Activated T-helper 2 cell treated with anti-CD3 and anti-CD28 coated beads, Interferon-gamma antibody, Interleukin-2, Interleukin-4, amounts not matched to agents 10 μg/mL and 5 μg/mL and 100 μg/mL, durations not matched to agents 14 hours and 24 hours and 36 hours (primary cell): ENCODE measurements at regions not wholly inside any gene's neighbourhood (a gene's known extent, or its start where the extent isn't known, plus 50 kb on each side); places are given as distances from the start of the nearest gene placed in this dataset.
A peak's percentile ranks its signal among the peaks of the same experiment; 100 is the strongest.

Experiments used
- DNase-seq: peaks from one replicate; pipeline ENCODE4 v3.0.0; 2021; ENCODE audit warnings: low spot score
- H3K27ac Mint-ChIP-seq: one replicate; pipeline ENCODE4 v1.8.0; 2021; ENCODE audit warnings: mixed read lengths
- H3K27me3 Mint-ChIP-seq: one replicate; pipeline ENCODE4 v1.8.0; 2021; ENCODE audit warnings: low read depth, mixed read lengths
- H3K36me3 Mint-ChIP-seq: one replicate; pipeline ENCODE4 v1.8.0; 2021; ENCODE audit warnings: low read depth, mixed read lengths
- H3K4me1 Mint-ChIP-seq: one replicate; pipeline ENCODE4 v1.8.0; 2021; ENCODE audit warnings: low read depth, mixed read lengths
- H3K4me3 Mint-ChIP-seq: one replicate; pipeline ENCODE4 v1.8.0; 2021; ENCODE audit warnings: low read depth, mild to moderate bottlenecking, moderate library complexity, mixed read lengths
- H3K9me3 Mint-ChIP-seq: one replicate; pipeline ENCODE4 v1.8.0; 2021; ENCODE audit warnings: mixed read lengths
- intact Hi-C: fragments of 100-400 bp; cut with micrococcal nuclease; formaldehyde crosslinking; loops from one replicate; pipeline ENCODE4 v1.15.1; 2023

DNA sequence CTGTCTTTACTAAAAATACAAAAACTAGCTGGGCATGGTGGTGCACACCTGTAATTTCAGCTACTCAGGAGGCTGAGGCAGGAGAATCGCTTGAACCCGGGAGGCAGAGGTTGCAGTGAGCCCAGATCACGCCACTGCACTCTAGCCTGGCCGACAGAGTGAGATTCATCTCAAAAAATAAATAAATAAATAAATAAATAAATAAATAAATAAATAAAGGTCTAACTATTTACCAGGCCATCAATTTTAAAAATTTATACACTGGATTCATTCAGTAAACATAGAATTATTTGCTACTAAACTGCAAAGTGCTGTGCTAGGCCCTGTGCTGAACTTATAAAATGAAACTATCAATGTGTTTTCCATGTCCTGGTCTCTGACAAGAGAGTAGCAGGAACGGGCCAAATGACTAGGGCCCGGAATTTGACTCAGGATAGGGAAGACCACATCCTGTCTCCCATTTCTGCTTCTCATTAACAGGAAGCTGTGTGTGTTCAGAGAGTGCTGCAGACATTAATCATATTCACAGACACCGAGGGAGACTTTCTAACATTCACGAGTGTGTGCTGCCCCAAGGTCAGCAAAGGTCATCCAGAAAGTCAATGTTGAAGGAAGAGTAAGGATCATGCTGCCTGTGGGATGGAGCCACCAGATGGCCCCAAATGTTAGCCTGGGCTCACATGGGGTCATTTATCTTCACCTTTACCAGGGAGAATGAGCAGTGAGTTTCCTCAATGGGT, 95.8 kb downstream of the SPP2 start:
- no peaks in the 10 kb centered on the region for H3K27me3 Mint-ChIP-seq
- peak overlapping the region; percentile 66 for H3K27ac Mint-ChIP-seq
- H3K9me3 Mint-ChIP-seq: no peaks in the 10 kb centered on the region
- no peak for DNase-seq
- H3K4me1 Mint-ChIP-seq: peaks cover 34% of the 10 kb centered on the region
- H3K4me3 Mint-ChIP-seq: peak overlapping the region; percentile 54
- intact Hi-C loops: loop anchor here (5.0 kb wide), 1 partner anchor 131 kb away; no protein-coding TSS in a partner anchor
- H3K36me3 Mint-ChIP-seq: no peaks in the 10 kb centered on the region

- Mint-ChIP-seq H3K27me3 (no peaks in the 10 kb centered on the region), H3K4me1 (peaks cover 37% of the 10 kb centered on the region), H3K4me3 (no peak overlapping the region), H3K36me3 (no peaks in the 10 kb centered on the region), H3K9me3 (no peaks in the 10 kb centered on the region), H3K27ac (no peak overlapping the region)
- intact Hi-C loops: loop anchor here (5.0 kb wide), 1 partner anchor 132 kb away; no protein-coding TSS in a partner anchor
- DNase-seq: no peak
These were observed 95.0 kb downstream of the SPP2 start for GRCh38 chr2:234145511-234145910.

DNA sequence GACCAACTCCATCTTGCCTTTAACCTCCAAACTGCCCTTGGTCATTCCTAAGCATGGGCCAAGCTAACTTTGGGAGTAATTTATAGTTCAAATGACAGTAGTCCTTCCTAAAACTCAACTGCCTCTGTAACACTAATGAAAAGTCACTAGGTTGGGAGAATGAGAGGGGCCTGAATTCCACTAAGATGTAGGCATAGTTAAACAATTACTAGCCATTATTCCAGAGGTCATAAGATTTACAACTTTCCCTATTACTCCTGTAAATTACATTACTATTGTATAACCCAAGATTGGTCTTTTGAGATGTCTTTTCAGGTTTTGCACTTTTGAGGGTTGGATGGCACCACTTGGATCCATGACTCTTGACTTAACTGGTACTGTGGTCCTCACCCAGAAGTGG, 94.6 kb downstream of the SPP2 start:
- no peak overlapping the region for H3K4me3 Mint-ChIP-seq
- no peak for DNase-seq
- H3K36me3 Mint-ChIP-seq: no peaks in the 10 kb centered on the region
- intact Hi-C loops: loop anchor here (5.0 kb wide), 1 partner anchor 132 kb away; no protein-coding TSS in a partner anchor
- H3K4me1 Mint-ChIP-seq: peaks cover 37% of the 10 kb centered on the region
- H3K9me3 Mint-ChIP-seq: no peaks in the 10 kb centered on the region
- no peaks in the 10 kb centered on the region for H3K27me3 Mint-ChIP-seq
- no peak overlapping the region for H3K27ac Mint-ChIP-seq

DNA sequence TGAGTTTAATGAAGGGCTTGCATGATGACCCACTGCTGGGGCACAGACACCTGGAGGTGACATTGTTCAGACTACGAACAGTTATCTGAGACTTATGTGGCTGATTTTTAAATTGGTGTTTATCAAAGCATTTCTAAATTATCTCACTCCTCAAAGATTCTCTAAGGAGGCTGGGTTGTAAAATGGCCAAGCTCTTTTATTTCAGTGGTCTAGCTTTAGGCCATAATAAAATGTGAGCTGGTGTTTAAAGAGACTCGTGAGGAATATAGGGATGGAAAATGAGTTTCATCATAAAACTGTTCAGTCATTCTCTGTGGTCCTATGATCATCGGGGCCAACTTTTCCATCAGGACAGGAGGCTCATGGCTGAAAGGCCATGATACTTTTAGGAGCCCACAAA, 93.4 kb downstream of the SPP2 start:
- Mint-ChIP-seq H3K9me3 (no peaks in the 10 kb centered on the region), H3K27me3 (no peaks in the 10 kb centered on the region), H3K27ac (no peak overlapping the region), H3K4me1 (peaks cover 28% of the 10 kb centered on the region), H3K36me3 (no peaks in the 10 kb centered on the region), H3K4me3 (no peak overlapping the region)
- intact Hi-C loops: no loop called here
- DNase-seq: no peak

GRCh38 chr2:234142530-234142929, 92.0 kb downstream of the SPP2 start:
- Mint-ChIP-seq H3K36me3 (no peaks in the 10 kb centered on the region), H3K4me3 (no peak overlapping the region), H3K27me3 (no peaks in the 10 kb centered on the region), H3K4me1 (peaks cover 16% of the 10 kb centered on the region), H3K9me3 (no peaks in the 10 kb centered on the region), H3K27ac (no peak overlapping the region)
- DNase-seq: no peak
- intact Hi-C loops: no loop called here

GRCh38 chr2:234139755-234140154, 89.3 kb downstream of the SPP2 start:
- no peaks in the 10 kb centered on the region for H3K36me3 Mint-ChIP-seq
- intact Hi-C loops: loop anchor here (5.0 kb wide), 2 partner anchors 133 to 153 kb away; no protein-coding TSS in a partner anchor
- no peaks in the 10 kb centered on the region for H3K9me3 Mint-ChIP-seq
- H3K27ac Mint-ChIP-seq: no peak overlapping the region
- H3K4me3 Mint-ChIP-seq: no peak overlapping the region
- H3K27me3 Mint-ChIP-seq: peaks cover 2% of the 10 kb centered on the region
- DNase-seq: no peak
- peaks cover 22% of the 10 kb centered on the region for H3K4me1 Mint-ChIP-seq

GRCh38 chr2:234138836-234139235, 88.3 kb downstream of the SPP2 start:
- Mint-ChIP-seq H3K4me1 (peaks cover 22% of the 10 kb centered on the region), H3K36me3 (no peaks in the 10 kb centered on the region), H3K4me3 (no peak overlapping the region), H3K27ac (no peak overlapping the region), H3K27me3 (peaks cover 2% of the 10 kb centered on the region), H3K9me3 (no peaks in the 10 kb centered on the region)
- no peak for DNase-seq
- intact Hi-C loops: loop anchor here (5.0 kb wide), 2 partner anchors 133 to 153 kb away; no protein-coding TSS in a partner anchor

DNA sequence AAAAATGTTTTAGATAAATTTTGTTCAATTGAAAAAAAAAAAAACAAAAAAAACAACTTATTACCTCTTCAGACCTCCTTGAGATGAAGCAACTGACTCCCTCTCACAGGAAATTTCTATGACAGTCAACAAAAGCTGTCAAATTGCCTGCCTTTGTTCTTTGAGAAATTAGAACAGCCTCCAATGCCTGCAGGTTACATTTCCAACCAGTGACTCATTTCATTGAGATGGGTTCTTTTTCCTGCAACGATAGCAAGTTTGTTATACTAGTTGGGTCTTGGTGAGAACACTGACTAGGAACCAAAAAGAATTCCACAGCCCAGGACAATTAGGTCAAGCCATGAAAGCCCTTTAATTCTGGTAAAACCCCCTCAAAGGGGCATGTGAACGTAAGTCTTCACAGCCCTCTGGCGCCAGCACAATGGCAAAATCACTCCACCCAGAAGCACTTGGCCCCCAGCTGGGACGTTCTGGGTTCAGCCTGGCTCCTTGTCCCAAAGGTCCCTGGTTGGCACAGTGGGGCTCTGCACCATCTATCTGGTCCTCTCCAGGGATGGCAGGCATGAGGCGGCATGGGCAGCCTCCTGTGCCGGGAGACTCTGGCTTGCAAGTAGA, 87.0 kb downstream of the SPP2 start:
- Mint-ChIP-seq H3K27me3 (peaks cover 5% of the 10 kb centered on the region), H3K4me1 (peaks cover 22% of the 10 kb centered on the region), H3K27ac (no peak overlapping the region), H3K36me3 (no peaks in the 10 kb centered on the region), H3K9me3 (no peaks in the 10 kb centered on the region), H3K4me3 (no peak overlapping the region)
- DNase-seq: no peak
- intact Hi-C loops: loop anchor here (5.0 kb wide), 2 partner anchors 135 to 155 kb away; no protein-coding TSS in a partner anchor

- intact Hi-C loops: loop anchor here (5.0 kb wide), 2 partner anchors 136 to 156 kb away; no protein-coding TSS in a partner anchor
- Mint-ChIP-seq H3K27ac (no peak overlapping the region), H3K4me1 (peaks cover 22% of the 10 kb centered on the region), H3K9me3 (no peaks in the 10 kb centered on the region), H3K4me3 (no peak overlapping the region), H3K36me3 (no peaks in the 10 kb centered on the region), H3K27me3 (peaks cover 7% of the 10 kb centered on the region)
- no peak for DNase-seq
These were observed 86.0 kb downstream of the SPP2 start for GRCh38 chr2:234136461-234136860.

DNA sequence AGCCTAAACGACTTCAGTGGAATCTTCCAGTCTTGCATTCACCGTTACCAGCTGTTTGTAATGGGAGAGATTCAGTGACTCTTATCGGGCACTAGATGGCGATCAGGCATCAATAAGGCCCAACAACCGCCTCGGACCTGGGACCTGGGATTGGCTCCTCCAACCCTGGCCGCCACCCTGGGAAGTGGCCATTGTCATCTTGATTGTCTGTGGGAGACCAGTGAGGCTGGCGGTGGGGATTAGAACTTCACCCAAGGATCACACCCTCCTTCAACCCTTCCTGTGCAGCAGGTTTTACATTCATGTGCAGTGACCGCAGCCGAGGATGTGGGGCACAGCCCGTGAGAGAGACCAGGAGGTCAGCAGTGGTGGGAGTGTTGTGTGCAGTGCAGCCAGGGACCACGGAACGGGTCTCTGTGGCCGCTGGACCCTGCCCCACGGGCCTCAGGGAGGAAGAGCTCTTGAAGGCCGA, 85.3 kb downstream of the SPP2 start:
- DNase-seq: peak; percentile 33
- H3K4me3 Mint-ChIP-seq: no peak overlapping the region
- H3K27me3 Mint-ChIP-seq: peaks cover 14% of the 10 kb centered on the region
- intact Hi-C loops: loop anchor here (1.0 to 5.0 kb wide), 5 partner anchors 137 to 410 kb away; no protein-coding TSS in a partner anchor
- H3K4me1 Mint-ChIP-seq: peaks cover 20% of the 10 kb centered on the region
- no peaks in the 10 kb centered on the region for H3K36me3 Mint-ChIP-seq
- H3K9me3 Mint-ChIP-seq: no peaks in the 10 kb centered on the region
- no peak overlapping the region for H3K27ac Mint-ChIP-seq

DNA sequence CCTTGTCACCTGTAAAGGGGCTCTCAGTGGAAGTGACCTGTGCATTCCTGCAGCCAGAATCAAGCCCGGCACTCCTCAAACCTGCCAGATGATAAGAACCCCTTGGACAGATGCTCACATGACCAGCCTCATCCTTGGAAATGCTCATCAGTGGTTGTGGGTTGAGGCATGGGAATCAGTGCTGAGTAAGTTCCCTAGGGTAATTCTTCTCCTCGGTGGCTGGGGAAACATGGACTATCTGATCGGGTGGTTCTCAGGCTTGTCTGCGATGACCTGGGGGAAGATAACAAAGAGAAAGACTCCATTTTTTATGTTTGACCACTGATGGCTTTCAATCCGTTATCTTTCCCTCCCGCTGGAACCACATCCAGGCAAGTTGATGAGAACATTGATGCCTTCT, 84.0 kb downstream of the SPP2 start:
- peaks cover 22% of the 10 kb centered on the region for H3K27me3 Mint-ChIP-seq
- intact Hi-C loops: loop anchor here (2.0 kb wide), 1 partner anchor 310 kb away; no protein-coding TSS in a partner anchor
- no peak for DNase-seq
- H3K4me1 Mint-ChIP-seq: peaks cover 20% of the 10 kb centered on the region
- H3K4me3 Mint-ChIP-seq: no peak overlapping the region
- no peaks in the 10 kb centered on the region for H3K9me3 Mint-ChIP-seq
- H3K27ac Mint-ChIP-seq: no peak overlapping the region
- no peaks in the 10 kb centered on the region for H3K36me3 Mint-ChIP-seq

- DNase-seq: no peak
- H3K27me3 Mint-ChIP-seq: peaks cover 22% of the 10 kb centered on the region
- no peaks in the 10 kb centered on the region for H3K36me3 Mint-ChIP-seq
- no peak overlapping the region for H3K4me3 Mint-ChIP-seq
- H3K4me1 Mint-ChIP-seq: peaks cover 20% of the 10 kb centered on the region
- no peaks in the 10 kb centered on the region for H3K9me3 Mint-ChIP-seq
- intact Hi-C loops: no loop called here
- no peak overlapping the region for H3K27ac Mint-ChIP-seq
These were observed 82.5 kb downstream of the SPP2 start for GRCh38 chr2:234133004-234133403.

- Mint-ChIP-seq H3K27ac (no peak overlapping the region), H3K36me3 (no peaks in the 10 kb centered on the region), H3K4me3 (no peak overlapping the region), H3K27me3 (peaks cover 22% of the 10 kb centered on the region), H3K9me3 (no peaks in the 10 kb centered on the region), H3K4me1 (peaks cover 6% of the 10 kb centered on the region)
- DNase-seq: no peak
- intact Hi-C loops: no loop called here
These were observed 80.3 kb downstream of the SPP2 start for GRCh38 chr2:234130777-234131181.
